Prostate gland (tissue), 2 donors: ENCODE measurements at regions not wholly inside any gene's neighbourhood (a gene's known extent, or its start where the extent isn't known, plus 50 kb on each side); places are given as distances from the start of the nearest gene placed in this dataset.

Experiments
- DNase-seq: peaks from one replicate; pipeline ENCODE4 v3.0.0-alpha.2; 2019; ENCODE audit warnings: low spot score
- H3K27ac ChIP-seq, 2 donors: fragments of 200-600 bp; sonication (generic); 2 replicates each; pipeline ENCODE4 v1.5.1; 2017 to 2019
- H3K27me3 ChIP-seq: fragments of 200-600 bp; sonication (generic); replicated peaks from 2 replicates; pipeline ENCODE4 v1.5.1; 2019; ENCODE audit not compliant: insufficient read depth
- H3K36me3 ChIP-seq, 2 donors: fragments of 200-600 bp; sonication (generic); 1 replicate in 1 of 2; 2 replicates in 1 of 2; pipeline versions ENCODE4 v1.5.1 to v1.8.1; 2017 to 2019
- H3K4me1 ChIP-seq: fragments of 200-600 bp; sonication (generic); replicated peaks from 2 replicates; pipeline ENCODE4 v1.5.1; 2019
- H3K4me3 ChIP-seq, 2 donors: fragments of 200-600 bp; sonication (generic); 2 replicates each; pipeline ENCODE4 v1.5.1; 2017 to 2019
- H3K9me3 ChIP-seq: fragments of 200-600 bp; sonication (generic); 2 replicates; pipeline ENCODE4 v1.5.1; 2017
- CTCF ChIP-seq, 4 experiments: fragments of 200-600 bp in 2 of 4; fragments of 450-650 bp in 2 of 4; sonication (generic) in 2 of 4; IDR thresholded peaks; 1 replicate in 3 of 4; 2 replicates in 1 of 4; pipeline ENCODE4 v1.5.1; 2016 to 2019; ENCODE audit warnings: antibody characterized with exemption in 4 of 4, mild to moderate bottlenecking in 2 of 4, moderate library complexity in 2 of 4
- POLR2A ChIP-seq: fragments of 450-650 bp; IDR thresholded peaks from one replicate; pipeline ENCODE4 v1.6.1; 2016; ENCODE audit warnings: antibody characterized with exemption, mild to moderate bottlenecking
- POLR2AphosphoS5 ChIP-seq: sonication (generic); formaldehyde crosslinking; IDR thresholded peaks from one replicate; pipeline ENCODE4 v1.6.1; 2017; ENCODE audit warnings: antibody characterized with exemption
- WGBS: methylation state at CpG from one replicate; pipeline ENCODE4 v1.1.5; 2018; 5-methylcytosine and 5-hydroxymethylcytosine counted together
- intact Hi-C: fragments of 100-400 bp; cut with DNase I; formaldehyde crosslinking; loops from one replicate; pipeline ENCODE4 v1.14.2; 2022

GRCh38 chr21:32120230-32120629, 158.6 kb downstream of the MIS18A start:
- H3K4me1 ChIP-seq: no peaks in the 10 kb centered on the region
- no peaks in the 10 kb centered on the region for H3K27me3 ChIP-seq
- no peak for TF ChIP-seq POLR2A
- TF ChIP-seq CTCF (IDR thresholded peaks at IDR 0.05): no peak
- no peak for TF ChIP-seq POLR2AphosphoS5
- 94% methylated on average over 3 of the region's 3 CpGs for WGBS
- no peaks in the 10 kb centered on the region for H3K36me3 ChIP-seq
- no peak overlapping the region for H3K27ac ChIP-seq
- no peaks in the 10 kb centered on the region for H3K9me3 ChIP-seq
- no peak for DNase-seq
- intact Hi-C loops: no loop called here
- no peak overlapping the region for H3K4me3 ChIP-seq

GRCh38 chr21:32119811-32120210, 159.0 kb downstream of the MIS18A start:
- Histone ChIP-seq H3K9me3 (no peaks in the 10 kb centered on the region), H3K4me1 (no peaks in the 10 kb centered on the region), H3K27me3 (no peaks in the 10 kb centered on the region), H3K27ac (no peak overlapping the region), H3K36me3 (no peaks in the 10 kb centered on the region), H3K4me3 (no peak overlapping the region)
- TF ChIP-seq POLR2A (no peak), POLR2AphosphoS5 (no peak), CTCF (IDR thresholded peaks at IDR 0.05) (no peak)
- no peak for DNase-seq
- intact Hi-C loops: no loop called here
- WGBS: 91% methylated on average over 1 of the region's 1 CpG

GRCh38 chr21:32119389-32119788, 159.5 kb downstream of the MIS18A start:
- Histone ChIP-seq H3K9me3 (no peaks in the 10 kb centered on the region), H3K27ac (no peak overlapping the region), H3K4me3 (no peak overlapping the region), H3K4me1 (no peaks in the 10 kb centered on the region), H3K36me3 (no peaks in the 10 kb centered on the region), H3K27me3 (no peaks in the 10 kb centered on the region)
- 83% methylated on average over 4 of the region's 4 CpGs for WGBS
- TF ChIP-seq CTCF (IDR thresholded peaks at IDR 0.05): no peak
- no peak for TF ChIP-seq POLR2A
- TF ChIP-seq POLR2AphosphoS5: no peak
- intact Hi-C loops: no loop called here
- DNase-seq: no peak

GRCh38 chr21:32114419-32115035, 164.3 kb downstream of the MIS18A start:
- no peak overlapping the region for H3K4me3 ChIP-seq
- H3K4me1 ChIP-seq: no peaks in the 10 kb centered on the region
- H3K9me3 ChIP-seq: no peaks in the 10 kb centered on the region
- TF ChIP-seq POLR2A (no peak), CTCF (IDR thresholded peaks at IDR 0.05) (no peak), POLR2AphosphoS5 (no peak)
- H3K36me3 ChIP-seq: no peaks in the 10 kb centered on the region
- no peaks in the 10 kb centered on the region for H3K27me3 ChIP-seq
- DNase-seq: no peak
- intact Hi-C loops: no loop called here
- H3K27ac ChIP-seq: no peak overlapping the region
- WGBS: 52% methylated on average over 11 of the region's 11 CpGs

- no peak for DNase-seq
- no peak overlapping the region for H3K27ac ChIP-seq
- intact Hi-C loops: no loop called here
- TF ChIP-seq POLR2AphosphoS5: no peak
- no peak for TF ChIP-seq POLR2A
- no peak for TF ChIP-seq CTCF (IDR thresholded peaks at IDR 0.05)
- 81% methylated on average over 3 of the region's 3 CpGs for WGBS
- H3K27me3 ChIP-seq: no peaks in the 10 kb centered on the region
- H3K4me1 ChIP-seq: no peaks in the 10 kb centered on the region
- no peaks in the 10 kb centered on the region for H3K9me3 ChIP-seq
- no peak overlapping the region for H3K4me3 ChIP-seq
- H3K36me3 ChIP-seq: no peaks in the 10 kb centered on the region
Observed at GRCh38 chr21:32113486-32113885, 165.4 kb downstream of the MIS18A start.
